K562 (cell line): ENCODE measurements at regions not wholly inside any gene's neighbourhood (a gene's known extent, or its start where the extent isn't known, plus 50 kb on each side); places are given as distances from the start of the nearest gene placed in this dataset.

Experiments
- MLX ChIP-seq, 2 experiments: fragments of 450-650 bp in 1 of 2; sonication (generic) in 1 of 2; formaldehyde crosslinking; conservative IDR thresholded peaks; 2 replicates each; pipeline versions ENCODE4 v1.4.0 to v1.8.1; 2020 to 2022; ENCODE audit warnings: mild to moderate bottlenecking in 1 of 2, missing genetic modification reagents in 1 of 2
- NFRKB ChIP-seq: fragments of 450-650 bp; IDR thresholded peaks from 2 replicates; pipeline ENCODE4 v1.6.1; 2016; ENCODE audit warnings: low read depth
- OTX1 ChIP-seq: fragments of 450-650 bp; formaldehyde crosslinking; IDR thresholded peaks from 2 replicates; pipeline ENCODE4 v1.4.0; 2022; ENCODE audit warnings: mild to moderate bottlenecking
- SIRT6 ChIP-seq: IDR thresholded peaks from one replicate; pipeline ENCODE4 v1.6.1; 2012; ENCODE audit warnings: low read depth, mild to moderate bottlenecking, control low read depth, inconsistent platforms, low read length, moderate library complexity
- SMARCC2 ChIP-seq: fragments of 450-650 bp; IDR thresholded peaks from 2 replicates; pipeline ENCODE4 v1.6.1; 2017; ENCODE audit warnings: antibody characterized with exemption, moderate library complexity, mild to moderate bottlenecking, low read depth
- ZNF699 ChIP-seq: fragments of 250-450 bp; sonication (Bioruptor Pico); IDR thresholded peaks from 2 replicates; pipeline ENCODE4 v1.8.0; 2021; ENCODE audit warnings: mild to moderate bottlenecking, moderate library complexity; ENCODE audit not compliant: insufficient replicate concordance

DNA sequence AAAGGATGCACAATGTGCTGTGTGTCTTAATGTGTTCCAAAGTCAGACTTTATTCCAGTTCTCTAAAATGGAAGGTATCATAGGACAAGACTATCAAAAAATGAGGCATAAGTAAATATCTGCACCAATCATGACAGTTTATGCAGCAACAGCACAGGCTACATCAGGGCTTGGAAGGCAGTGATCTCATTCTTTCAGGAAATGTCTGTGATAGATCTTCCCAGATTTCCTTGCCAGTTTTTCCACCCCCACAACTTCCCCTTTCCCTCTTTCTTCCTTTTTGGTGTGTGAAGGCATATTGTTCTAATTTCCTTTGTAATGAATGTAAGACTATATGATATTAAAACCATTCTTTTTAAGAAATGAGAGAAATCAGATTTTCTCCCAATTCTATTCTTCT is 326.7 kb downstream of the ATP23 start:
- TF ChIP-seq NFRKB (no peak), SMARCC2 (no peak), ZNF699 (no peak), MLX (CRISPR knock-in tag; conservative IDR thresholded peaks at IDR 0.05) (no peak), SIRT6 (no peak), OTX1 (CRISPR knock-in tag) (no peak)
